ENCODE measurements at regions not wholly inside any gene's neighbourhood (a gene's known extent, or its start where the extent isn't known, plus 50 kb on each side); places are given as distances from the start of the nearest gene placed in this dataset.
A peak's percentile ranks its signal among the peaks of the same experiment; 100 is the strongest.

DNA sequence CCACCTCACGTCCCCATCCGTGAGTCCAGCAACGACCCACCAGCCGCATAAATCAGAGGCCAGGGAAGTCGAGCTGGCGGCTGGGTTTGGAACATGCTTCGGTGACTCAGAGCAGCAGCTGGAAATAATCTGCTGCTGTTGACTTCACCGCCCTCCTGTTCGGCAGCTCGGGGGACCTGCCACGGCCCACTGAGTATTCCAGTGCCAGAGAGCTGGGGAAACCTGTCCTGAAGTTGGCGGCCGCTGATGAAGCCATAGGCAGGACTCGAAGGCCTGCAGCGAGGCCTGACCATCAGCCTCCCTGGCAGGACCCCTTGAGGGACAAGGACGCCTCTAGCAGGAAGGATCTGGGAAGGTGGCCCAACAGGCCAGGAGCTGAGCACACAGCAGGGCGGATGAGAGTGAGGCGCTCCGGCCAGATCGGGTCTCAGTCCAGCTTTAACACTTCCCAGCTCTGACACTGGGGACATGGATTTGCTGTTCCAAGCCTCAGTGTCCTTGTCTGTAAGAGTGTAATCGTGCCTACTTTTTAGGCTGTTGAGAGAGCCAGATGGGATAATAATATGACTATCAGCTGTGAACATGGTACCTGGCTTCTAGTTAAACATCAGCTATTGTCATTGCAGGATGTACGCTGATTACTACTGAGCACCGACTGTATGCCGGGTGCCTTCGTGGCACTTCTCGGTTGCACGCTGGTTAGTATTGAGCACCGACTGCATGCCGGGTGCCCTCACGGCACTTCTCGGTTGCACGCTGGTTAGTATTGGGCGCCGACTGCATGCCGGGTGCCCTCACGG lies 50.4 kb upstream of the CIBAR2 start:
- H3K9me3 ChIP-seq (ENCODE audit: low read depth) = no peaks in the 10 kb centered on the region
- DNase-seq (ENCODE audit: low spot score) = peak; percentile 69
- H3K79me2 ChIP-seq = no peaks in the 10 kb centered on the region
- H3K4me3 ChIP-seq = no peak overlapping the region
- H4K20me1 ChIP-seq (ENCODE audit: insufficient read depth, poor library complexity, severe bottlenecking) = no peaks in the 10 kb centered on the region
- no peak overlapping the region for H2AFZ ChIP-seq
- TF ChIP-seq EZH2phosphoT487 (IDR thresholded peaks at IDR 0.05; ENCODE audit: low read depth, severe bottlenecking, unreplicated experiment) (no peak), EZH2 (IDR thresholded peaks at IDR 0.05; ENCODE audit: borderline replicate concordance) (no peak)
- TF ChIP-seq, protein P1, sequence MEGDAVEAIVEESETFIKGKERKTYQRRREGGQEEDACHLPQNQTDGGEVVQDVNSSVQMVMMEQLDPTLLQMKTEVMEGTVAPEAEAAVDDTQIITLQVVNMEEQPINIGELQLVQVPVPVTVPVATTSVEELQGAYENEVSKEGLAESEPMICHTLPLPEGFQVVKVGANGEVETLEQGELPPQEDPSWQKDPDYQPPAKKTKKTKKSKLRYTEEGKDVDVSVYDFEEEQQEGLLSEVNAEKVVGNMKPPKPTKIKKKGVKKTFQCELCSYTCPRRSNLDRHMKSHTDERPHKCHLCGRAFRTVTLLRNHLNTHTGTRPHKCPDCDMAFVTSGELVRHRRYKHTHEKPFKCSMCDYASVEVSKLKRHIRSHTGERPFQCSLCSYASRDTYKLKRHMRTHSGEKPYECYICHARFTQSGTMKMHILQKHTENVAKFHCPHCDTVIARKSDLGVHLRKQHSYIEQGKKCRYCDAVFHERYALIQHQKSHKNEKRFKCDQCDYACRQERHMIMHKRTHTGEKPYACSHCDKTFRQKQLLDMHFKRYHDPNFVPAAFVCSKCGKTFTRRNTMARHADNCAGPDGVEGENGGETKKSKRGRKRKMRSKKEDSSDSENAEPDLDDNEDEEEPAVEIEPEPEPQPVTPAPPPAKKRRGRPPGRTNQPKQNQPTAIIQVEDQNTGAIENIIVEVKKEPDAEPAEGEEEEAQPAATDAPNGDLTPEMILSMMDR (IDR thresholded peaks at IDR 0.05; ENCODE audit: poor library complexity) = no peak
- peak overlapping the region; percentile 56 for H3K27ac ChIP-seq
- H3K4me2 ChIP-seq = peak overlapping the region; percentile 31
- no peaks in the 10 kb centered on the region for H3K27me3 ChIP-seq
- peaks cover 56% of the 10 kb centered on the region for H3K4me1 ChIP-seq (ENCODE audit: insufficient read depth)
- no peaks in the 10 kb centered on the region for H3K36me3 ChIP-seq (replicated peaks; ENCODE audit: insufficient read depth, low read depth)
- no peaks in the 10 kb centered on the region for H3K9me2 ChIP-seq (replicated peaks; ENCODE audit: insufficient read depth)
- WGBS (ENCODE audit: low lambda C conversion rate, missing lambda C conversion rate) = 65% methylated on average over 34 of the region's 36 CpGs

DNA sequence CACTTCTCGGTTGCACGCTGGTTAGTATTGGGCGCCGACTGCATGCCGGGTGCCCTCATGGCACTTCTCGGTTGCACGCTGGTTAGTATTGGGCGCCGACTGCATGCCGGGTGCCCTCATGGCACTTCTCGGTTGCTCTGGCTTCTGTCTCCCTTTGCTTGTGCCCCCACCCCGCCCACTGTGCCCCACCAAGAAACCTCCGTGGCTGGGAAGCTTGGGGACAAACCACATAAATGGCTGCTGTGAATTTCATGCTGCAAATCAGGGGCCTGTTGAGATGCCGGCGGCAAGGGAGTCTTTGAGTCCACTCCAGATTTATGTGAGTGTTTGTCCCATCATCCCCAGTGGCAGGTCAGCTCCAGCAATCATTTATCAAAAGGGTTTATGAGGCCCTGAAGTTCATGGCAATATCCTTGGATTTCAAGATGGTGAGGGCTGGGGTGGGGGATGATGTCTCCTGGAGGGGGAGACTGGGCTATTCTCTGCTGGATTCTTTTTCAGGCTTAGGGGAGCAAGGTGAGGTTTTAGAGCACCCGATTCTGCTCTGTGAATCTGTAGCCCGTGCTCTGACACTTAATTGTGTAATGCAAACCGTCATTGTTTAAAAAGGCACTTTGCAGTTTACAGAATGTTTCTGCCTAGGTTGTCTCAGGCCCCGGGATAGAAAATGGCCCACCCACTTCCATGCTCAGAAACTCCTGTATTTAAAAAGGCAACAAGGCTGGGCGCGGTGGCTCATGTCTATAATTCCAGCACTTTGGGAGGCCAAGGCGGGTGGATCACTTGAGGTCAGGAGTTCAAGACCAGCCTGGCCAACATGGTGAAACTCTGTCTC lies 51.2 kb upstream of the CIBAR2 start:
- no peaks in the 10 kb centered on the region for H4K20me1 ChIP-seq (ENCODE audit: insufficient read depth, poor library complexity, severe bottlenecking)
- H3K9me3 ChIP-seq (ENCODE audit: low read depth) = no peaks in the 10 kb centered on the region
- H3K4me3 ChIP-seq = no peak overlapping the region
- H3K4me2 ChIP-seq = no peak overlapping the region
- H3K27me3 ChIP-seq = no peaks in the 10 kb centered on the region
- H3K79me2 ChIP-seq = no peaks in the 10 kb centered on the region
- no peak for DNase-seq (ENCODE audit: low spot score)
- TF ChIP-seq EZH2 (IDR thresholded peaks at IDR 0.05; ENCODE audit: borderline replicate concordance) (no peak), EZH2phosphoT487 (IDR thresholded peaks at IDR 0.05; ENCODE audit: low read depth, severe bottlenecking, unreplicated experiment) (no peak)
- TF ChIP-seq, protein P1 (IDR thresholded peaks at IDR 0.05; ENCODE audit: poor library complexity) = no peak
- peak overlapping the region; percentile 38 for H3K27ac ChIP-seq
- no peaks in the 10 kb centered on the region for H3K36me3 ChIP-seq (replicated peaks; ENCODE audit: insufficient read depth, low read depth)
- WGBS (ENCODE audit: low lambda C conversion rate, missing lambda C conversion rate) = 73% methylated on average over 22 of the region's 22 CpGs
- peaks cover 56% of the 10 kb centered on the region for H3K4me1 ChIP-seq (ENCODE audit: insufficient read depth)
- H3K9me2 ChIP-seq (replicated peaks; ENCODE audit: insufficient read depth) = no peaks in the 10 kb centered on the region
- H2AFZ ChIP-seq = no peak overlapping the region

DNA sequence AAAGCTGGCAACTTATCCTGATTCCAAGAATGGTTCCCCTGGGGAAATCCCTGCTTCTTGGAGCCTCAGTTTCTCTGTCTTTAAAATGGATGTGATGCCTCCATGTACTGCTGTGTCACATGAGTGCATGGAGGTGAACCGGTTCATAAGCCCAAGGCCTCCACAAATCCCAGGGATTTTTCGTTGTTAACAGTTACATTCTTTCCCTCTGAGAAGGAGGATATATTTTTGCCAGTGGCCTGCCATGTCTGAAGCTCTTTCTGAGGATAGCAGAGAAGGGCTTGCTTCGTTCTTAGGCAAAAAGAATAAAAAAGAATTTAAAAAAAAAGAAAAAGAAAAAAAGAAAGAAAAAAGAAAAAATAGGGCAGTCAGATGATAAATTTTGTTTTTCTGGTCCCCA lies 52.2 kb upstream of the CIBAR2 start:
- TF ChIP-seq, protein P1 (IDR thresholded peaks at IDR 0.05; ENCODE audit: poor library complexity) = no peak
- TF ChIP-seq EZH2phosphoT487 (IDR thresholded peaks at IDR 0.05; ENCODE audit: low read depth, severe bottlenecking, unreplicated experiment) (no peak), EZH2 (IDR thresholded peaks at IDR 0.05; ENCODE audit: borderline replicate concordance) (no peak)
- peaks cover 53% of the 10 kb centered on the region for H3K4me1 ChIP-seq (ENCODE audit: insufficient read depth)
- peak overlapping the region; percentile 35 for H3K27ac ChIP-seq

More for the DNA sequence above, 52.2 kb upstream of the CIBAR2 start:
- Histone ChIP-seq H3K4me2 (no peak overlapping the region), H3K9me3 (ENCODE audit: low read depth) (no peaks in the 10 kb centered on the region), H2AFZ (no peak overlapping the region), H3K36me3 (replicated peaks; ENCODE audit: insufficient read depth, low read depth) (no peaks in the 10 kb centered on the region), H3K9me2 (replicated peaks; ENCODE audit: insufficient read depth) (no peaks in the 10 kb centered on the region), H4K20me1 (ENCODE audit: insufficient read depth, poor library complexity, severe bottlenecking) (no peaks in the 10 kb centered on the region), H3K79me2 (no peaks in the 10 kb centered on the region), H3K27me3 (no peaks in the 10 kb centered on the region), H3K4me3 (no peak overlapping the region)
- WGBS (ENCODE audit: low lambda C conversion rate, missing lambda C conversion rate) = 70% methylated on average over 3 of the region's 3 CpGs
- no peak for DNase-seq (ENCODE audit: low spot score)

Data from hepatocyte (in vitro differentiated cells).